AG09309 (cell line): ENCODE measurements at regions not wholly inside any gene's neighbourhood (a gene's known extent, or its start where the extent isn't known, plus 50 kb on each side); places are given as distances from the start of the nearest gene placed in this dataset.

ENCODE experiments used
- DNase-seq: peaks from one replicate; pipeline ENCODE4 v3.0.0-alpha.2; 2010; ENCODE audit warnings: low read depth
- H3K4me3 ChIP-seq: 2 replicates; pipeline ENCODE4 v1.5.1; 2011; ENCODE audit warnings: mild to moderate bottlenecking, low read depth, low read length, moderate library complexity; ENCODE audit not compliant: control insufficient read depth
- CTCF ChIP-seq: IDR thresholded peaks from 2 replicates; pipeline ENCODE4 v1.5.1; 2011; ENCODE audit warnings: mild to moderate bottlenecking, low read depth, low read length, inconsistent platforms; ENCODE audit not compliant: insufficient read depth, control insufficient read depth; ENCODE audit errors: missing control alignments

GRCh38 chr3:106333911-106334618 lies 465.3 kb upstream of the CBLB start:
- no peak for TF ChIP-seq CTCF
- peak; percentile 38 for DNase-seq
- H3K4me3 ChIP-seq, result no peak overlapping the region

- no peak for TF ChIP-seq CTCF
- no peak overlapping the region for H3K4me3 ChIP-seq
- DNase-seq, result no peak
These were observed 467.8 kb upstream of the CBLB start for GRCh38 chr3:106336619-106337018.

- no peak for TF ChIP-seq CTCF
- no peak overlapping the region for H3K4me3 ChIP-seq
- no peak for DNase-seq
These were observed 468.3 kb upstream of the CBLB start for GRCh38 chr3:106337116-106337515.

GRCh38 chr3:106338582-106339214 lies 469.9 kb upstream of the CBLB start:
- no peak overlapping the region for H3K4me3 ChIP-seq
- no peak for TF ChIP-seq CTCF
- DNase-seq, result no peak

- no peak for DNase-seq
- H3K4me3 ChIP-seq, result no peak overlapping the region
These were observed 470.7 kb upstream of the CBLB start for GRCh38 chr3:106339551-106339950.

GRCh38 chr3:106341087-106341486 lies 472.3 kb upstream of the CBLB start:
- H3K4me3 ChIP-seq, result no peak overlapping the region
- no peak for TF ChIP-seq CTCF
- no peak for DNase-seq

More at GRCh38 chr3:106339551-106339950, 470.7 kb upstream of the CBLB start:
- TF ChIP-seq CTCF, result no peak

GRCh38 chr3:106341586-106342162 lies 472.9 kb upstream of the CBLB start:
- H3K4me3 ChIP-seq, result no peak overlapping the region
- DNase-seq, result no peak
- no peak for TF ChIP-seq CTCF
